ENCODE measurements at regions not wholly inside any gene's neighbourhood (a gene's known extent, or its start where the extent isn't known, plus 50 kb on each side); places are given as distances from the start of the nearest gene placed in this dataset.

DNA sequence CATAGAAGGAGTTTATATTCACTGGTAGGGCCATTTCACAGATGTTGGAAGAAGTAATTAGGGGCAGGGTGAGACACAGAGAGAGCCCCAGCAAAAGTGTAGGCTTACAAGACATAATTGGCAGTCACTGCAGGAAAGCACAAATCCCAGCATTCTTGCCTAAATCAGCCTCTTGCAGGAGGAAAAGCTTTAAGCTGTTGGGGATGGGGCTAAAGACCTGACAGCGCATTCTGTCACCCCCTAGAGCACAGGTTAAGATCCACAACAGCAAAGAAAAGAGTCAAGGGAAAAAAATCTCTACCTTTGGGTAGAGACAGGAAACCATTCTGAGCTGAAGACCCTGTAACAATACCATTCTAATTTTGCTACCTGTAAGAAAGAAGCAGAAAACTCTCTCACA, 409.0 kb downstream of the DAD1 start:
- H3K27ac ChIP-seq (ENCODE audit: low read length in 2 of 2): no peak overlapping the region
- H3K4me3 ChIP-seq (ENCODE audit: control extremely low read depth in 1 of 5, extremely low read depth in 1 of 5, insufficient read depth in 1 of 5, low read depth in 2 of 5, low read length in 4 of 5): no peak overlapping the region
- no peaks in the 10 kb centered on the region for H3K4me1 ChIP-seq (ENCODE audit: control insufficient read depth in 2 of 2, insufficient read depth in 2 of 2, low read length in 2 of 2)
- ATAC-seq (ENCODE audit: low read depth): no peak
- H3K9me3 ChIP-seq (ENCODE audit: control extremely low read depth in 1 of 3, control insufficient read depth in 2 of 3, insufficient read depth in 1 of 3, low read length in 2 of 3): no peaks in the 10 kb centered on the region
- Mint-ChIP-seq H3K27ac (no peak overlapping the region), H3K9me3 (ENCODE audit: insufficient read depth) (no peaks in the 10 kb centered on the region), H3K4me1 (peaks cover 5% of the 10 kb centered on the region), H3K27me3 (peaks cover 67% of the 10 kb centered on the region), H3K4me3 (no peak overlapping the region)
- ChIA-PET POLR2A (no interaction called here), CTCF (interaction anchor here (1.8 kb wide), 1 partner anchor 15 kb away, joined by 5 read pairs; no protein-coding TSS in a partner anchor)
- H3K27me3 ChIP-seq (replicated peaks in 1 of 4; ENCODE audit: control extremely low read depth in 1 of 4, control insufficient read depth in 3 of 4, insufficient read depth in 4 of 4, low read length in 3 of 4): peaks cover 0 to 34% (median 26%) of the 10 kb centered on the region in 4 experiments
- no peak overlapping the region for H3K9ac ChIP-seq (ENCODE audit: low read length)
- no peaks in the 10 kb centered on the region for H3K79me2 ChIP-seq (ENCODE audit: control insufficient read depth, insufficient read depth, low read length)
- H3K36me3 ChIP-seq (replicated peaks in 1 of 2; ENCODE audit: control extremely low read depth in 1 of 2, control insufficient read depth in 1 of 2, extremely low read depth in 1 of 2, insufficient read depth in 2 of 2, low read length in 1 of 2): no peaks in the 10 kb centered on the region
- no peaks in the 10 kb centered on the region for H4K20me1 ChIP-seq (ENCODE audit: control insufficient read depth, insufficient read depth, low read length, poor library complexity, severe bottlenecking)
- DNase-seq: no peak
- TF ChIP-seq EZH2 (IDR thresholded peaks at IDR 0.05; ENCODE audit: borderline replicate concordance, insufficient read depth, low read depth, low read length, poor library complexity, severe bottlenecking): no peak
- TF ChIP-seq, protein P1, sequence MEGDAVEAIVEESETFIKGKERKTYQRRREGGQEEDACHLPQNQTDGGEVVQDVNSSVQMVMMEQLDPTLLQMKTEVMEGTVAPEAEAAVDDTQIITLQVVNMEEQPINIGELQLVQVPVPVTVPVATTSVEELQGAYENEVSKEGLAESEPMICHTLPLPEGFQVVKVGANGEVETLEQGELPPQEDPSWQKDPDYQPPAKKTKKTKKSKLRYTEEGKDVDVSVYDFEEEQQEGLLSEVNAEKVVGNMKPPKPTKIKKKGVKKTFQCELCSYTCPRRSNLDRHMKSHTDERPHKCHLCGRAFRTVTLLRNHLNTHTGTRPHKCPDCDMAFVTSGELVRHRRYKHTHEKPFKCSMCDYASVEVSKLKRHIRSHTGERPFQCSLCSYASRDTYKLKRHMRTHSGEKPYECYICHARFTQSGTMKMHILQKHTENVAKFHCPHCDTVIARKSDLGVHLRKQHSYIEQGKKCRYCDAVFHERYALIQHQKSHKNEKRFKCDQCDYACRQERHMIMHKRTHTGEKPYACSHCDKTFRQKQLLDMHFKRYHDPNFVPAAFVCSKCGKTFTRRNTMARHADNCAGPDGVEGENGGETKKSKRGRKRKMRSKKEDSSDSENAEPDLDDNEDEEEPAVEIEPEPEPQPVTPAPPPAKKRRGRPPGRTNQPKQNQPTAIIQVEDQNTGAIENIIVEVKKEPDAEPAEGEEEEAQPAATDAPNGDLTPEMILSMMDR (IDR thresholded peaks at IDR 0.05): no peak
- intact Hi-C loops (cut with micrococcal nuclease): no loop called here
- no peak overlapping the region for H2AFZ ChIP-seq (ENCODE audit: insufficient read depth, low read depth, low read length, poor library complexity, severe bottlenecking)
- H3K4me2 ChIP-seq (replicated peaks; ENCODE audit: low read depth, low read length, poor library complexity, severe bottlenecking): no peak overlapping the region
- no CpG with 5 or more reads among the region's 1 CpG for WGBS (ENCODE audit: insufficient coverage)

GRCh38 chr14:22179190-22179589, 409.8 kb downstream of the DAD1 start:
- no peaks in the 10 kb centered on the region for H3K9me3 ChIP-seq (ENCODE audit: control extremely low read depth in 1 of 3, control insufficient read depth in 2 of 3, insufficient read depth in 1 of 3, low read length in 2 of 3)
- H3K27me3 ChIP-seq (replicated peaks in 1 of 4; ENCODE audit: control extremely low read depth in 1 of 4, control insufficient read depth in 3 of 4, insufficient read depth in 4 of 4, low read length in 3 of 4): peaks cover 0 to 34% (median 26%) of the 10 kb centered on the region in 4 experiments
- H3K4me3 ChIP-seq (ENCODE audit: control extremely low read depth in 1 of 5, extremely low read depth in 1 of 5, insufficient read depth in 1 of 5, low read depth in 2 of 5, low read length in 4 of 5): no peak overlapping the region
- Mint-ChIP-seq H3K9me3 (ENCODE audit: insufficient read depth) (no peaks in the 10 kb centered on the region), H3K27ac (no peak overlapping the region), H3K27me3 (peaks cover 62% of the 10 kb centered on the region), H3K4me3 (no peak overlapping the region), H3K4me1 (peaks cover 5% of the 10 kb centered on the region)
- ATAC-seq (ENCODE audit: low read depth): no peak
- no peak overlapping the region for H3K27ac ChIP-seq (ENCODE audit: low read length in 2 of 2)
- H3K4me1 ChIP-seq (ENCODE audit: control insufficient read depth in 2 of 2, insufficient read depth in 2 of 2, low read length in 2 of 2): no peaks in the 10 kb centered on the region
- POLR2A ChIA-PET: no interaction called here
- H3K9ac ChIP-seq (ENCODE audit: low read length): no peak overlapping the region
- H3K79me2 ChIP-seq (ENCODE audit: control insufficient read depth, insufficient read depth, low read length): no peaks in the 10 kb centered on the region
- H2AFZ ChIP-seq (ENCODE audit: insufficient read depth, low read depth, low read length, poor library complexity, severe bottlenecking): no peak overlapping the region
- H3K4me2 ChIP-seq (replicated peaks; ENCODE audit: low read depth, low read length, poor library complexity, severe bottlenecking): no peak overlapping the region
- H3K36me3 ChIP-seq (replicated peaks in 1 of 2; ENCODE audit: control extremely low read depth in 1 of 2, control insufficient read depth in 1 of 2, extremely low read depth in 1 of 2, insufficient read depth in 2 of 2, low read length in 1 of 2): no peaks in the 10 kb centered on the region
- WGBS (ENCODE audit: insufficient coverage): 86% methylated on average over 1 of the region's 3 CpGs
- intact Hi-C loops (cut with micrococcal nuclease): no loop called here
- H4K20me1 ChIP-seq (ENCODE audit: control insufficient read depth, insufficient read depth, low read length, poor library complexity, severe bottlenecking): no peaks in the 10 kb centered on the region
- CTCF ChIA-PET: interaction anchor here (0.5 kb wide), 1 partner anchor 35 kb away, joined by 4 read pairs; no protein-coding TSS in a partner anchor
- no peak for TF ChIP-seq EZH2 (IDR thresholded peaks at IDR 0.05; ENCODE audit: borderline replicate concordance, insufficient read depth, low read depth, low read length, poor library complexity, severe bottlenecking)
- TF ChIP-seq, protein P1 (IDR thresholded peaks at IDR 0.05): no peak
- DNase-seq: no peak
